BE2C (cell line): ENCODE measurements at regions not wholly inside any gene's neighbourhood (a gene's known extent, or its start where the extent isn't known, plus 50 kb on each side); places are given as distances from the start of the nearest gene placed in this dataset.
A peak's percentile ranks its signal among the peaks of the same experiment; 100 is the strongest.

ENCODE experiments used
- DNase-seq: peaks from one replicate; pipeline ENCODE4 v3.0.0-alpha.2; 2020
- H3K27me3 ChIP-seq: fragments of 250-450 bp; sonication (Bioruptor Pico); 2 replicates; pipeline ENCODE4 v1.5.1; 2020; ENCODE audit warnings: mild to moderate bottlenecking
- H3K36me3 ChIP-seq: fragments of 250-450 bp; sonication (Bioruptor Pico); 2 replicates; pipeline ENCODE4 v1.5.1; 2020; ENCODE audit warnings: mild to moderate bottlenecking
- H3K4me1 ChIP-seq: fragments of 250-450 bp; sonication (Bioruptor Pico); 2 replicates; pipeline ENCODE4 v1.5.1; 2020
- H3K4me3 ChIP-seq: 2 replicates; pipeline ENCODE4 v1.5.1; 2011; ENCODE audit warnings: low read depth, low read length
- H3K9me3 ChIP-seq: fragments of 250-450 bp; sonication (Bioruptor Pico); 2 replicates; pipeline ENCODE4 v1.5.1; 2020
- TF ChIP-seq, protein P1 (sequence below): IDR thresholded peaks from 2 replicates; pipeline ENCODE4 v1.5.1; 2012; ENCODE audit warnings: mild to moderate bottlenecking, low read depth, low read length

DNA sequence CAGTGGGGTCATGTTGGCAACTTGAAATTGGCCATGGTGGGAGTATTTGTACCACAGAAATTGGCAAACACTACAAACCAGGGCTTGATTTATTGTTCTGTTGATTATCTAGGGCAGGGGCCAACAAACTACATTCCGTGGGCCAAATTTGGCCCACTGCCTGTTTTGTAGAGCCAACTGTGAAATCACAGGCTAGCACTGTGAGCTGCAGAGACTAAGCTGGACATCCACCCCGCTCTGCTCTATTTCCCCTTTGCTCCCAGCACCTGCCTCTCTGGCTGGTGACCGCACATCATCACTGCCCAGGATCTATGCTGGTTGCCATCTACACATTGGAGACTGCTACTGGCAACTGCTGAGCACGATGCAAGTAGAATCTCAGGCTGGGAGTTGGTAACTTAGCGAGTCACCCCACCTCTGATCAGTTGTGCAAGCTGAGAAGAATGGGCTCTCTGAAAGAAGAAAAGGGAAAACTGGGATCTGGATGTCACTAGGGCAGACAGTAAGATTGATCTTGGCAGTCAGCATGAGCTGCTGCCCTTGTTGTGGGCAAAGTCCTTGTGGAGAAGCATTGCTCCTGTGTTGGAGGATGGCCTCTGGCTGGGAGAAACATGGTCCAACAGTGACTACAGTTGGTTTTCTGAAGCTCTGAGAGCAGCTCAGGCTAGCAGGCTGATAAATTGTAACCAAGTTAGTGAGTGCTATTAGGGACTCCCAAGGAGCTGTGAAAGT is 144.7 kb upstream of the RAD23B start:
- H3K4me3 ChIP-seq: no peak overlapping the region
- DNase-seq: no peak
- no peaks in the 10 kb centered on the region for H3K36me3 ChIP-seq
- TF ChIP-seq, protein P1, sequence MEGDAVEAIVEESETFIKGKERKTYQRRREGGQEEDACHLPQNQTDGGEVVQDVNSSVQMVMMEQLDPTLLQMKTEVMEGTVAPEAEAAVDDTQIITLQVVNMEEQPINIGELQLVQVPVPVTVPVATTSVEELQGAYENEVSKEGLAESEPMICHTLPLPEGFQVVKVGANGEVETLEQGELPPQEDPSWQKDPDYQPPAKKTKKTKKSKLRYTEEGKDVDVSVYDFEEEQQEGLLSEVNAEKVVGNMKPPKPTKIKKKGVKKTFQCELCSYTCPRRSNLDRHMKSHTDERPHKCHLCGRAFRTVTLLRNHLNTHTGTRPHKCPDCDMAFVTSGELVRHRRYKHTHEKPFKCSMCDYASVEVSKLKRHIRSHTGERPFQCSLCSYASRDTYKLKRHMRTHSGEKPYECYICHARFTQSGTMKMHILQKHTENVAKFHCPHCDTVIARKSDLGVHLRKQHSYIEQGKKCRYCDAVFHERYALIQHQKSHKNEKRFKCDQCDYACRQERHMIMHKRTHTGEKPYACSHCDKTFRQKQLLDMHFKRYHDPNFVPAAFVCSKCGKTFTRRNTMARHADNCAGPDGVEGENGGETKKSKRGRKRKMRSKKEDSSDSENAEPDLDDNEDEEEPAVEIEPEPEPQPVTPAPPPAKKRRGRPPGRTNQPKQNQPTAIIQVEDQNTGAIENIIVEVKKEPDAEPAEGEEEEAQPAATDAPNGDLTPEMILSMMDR: no peak
- H3K27me3 ChIP-seq: no peaks in the 10 kb centered on the region
- no peaks in the 10 kb centered on the region for H3K4me1 ChIP-seq
- H3K9me3 ChIP-seq: no peaks in the 10 kb centered on the region

DNA sequence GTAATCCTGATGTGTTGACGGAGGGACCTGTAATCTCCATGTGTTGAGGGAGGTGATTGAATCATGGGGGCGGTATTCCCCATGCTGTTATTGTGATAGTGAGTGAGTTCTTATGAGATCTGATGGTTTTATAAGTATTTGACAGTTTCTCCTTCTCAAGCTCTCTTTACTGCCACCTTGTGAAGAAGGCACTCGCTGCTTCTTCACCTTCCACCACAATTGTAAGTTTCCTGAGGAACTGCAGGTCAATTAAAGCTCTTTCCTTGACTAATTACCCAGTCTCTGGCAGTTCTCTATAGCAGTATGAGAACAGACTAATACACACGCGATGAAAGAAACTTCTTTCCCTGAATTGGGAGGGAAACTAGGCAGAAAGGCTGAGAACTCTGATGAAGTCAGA is 141.1 kb upstream of the RAD23B start:
- Histone ChIP-seq H3K4me3 (no peak overlapping the region), H3K36me3 (no peaks in the 10 kb centered on the region), H3K9me3 (no peaks in the 10 kb centered on the region), H3K27me3 (no peaks in the 10 kb centered on the region), H3K4me1 (peaks cover 12% of the 10 kb centered on the region)
- TF ChIP-seq, protein P1: peak; percentile 41
- DNase-seq: no peak

DNA sequence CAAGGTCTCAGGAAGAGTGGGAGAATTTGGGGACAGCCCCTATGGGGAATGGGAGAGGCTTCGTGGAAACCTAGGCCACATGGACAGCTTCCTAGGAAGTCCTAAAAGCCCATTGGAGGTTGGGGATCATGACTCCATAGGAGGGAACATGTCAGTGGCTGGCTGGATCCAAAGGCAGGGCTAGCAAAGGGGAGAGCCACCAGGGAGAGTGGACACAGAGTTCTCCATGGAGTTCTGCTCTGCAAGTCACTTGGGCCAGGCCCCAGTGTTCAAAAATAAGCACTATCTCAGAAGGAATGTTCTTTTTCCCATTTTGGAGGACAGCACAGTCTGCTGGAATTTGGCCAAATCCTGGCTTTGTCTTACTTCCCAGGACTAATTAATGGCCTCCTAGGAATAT is 140.6 kb upstream of the RAD23B start:
- Histone ChIP-seq H3K27me3 (no peaks in the 10 kb centered on the region), H3K36me3 (no peaks in the 10 kb centered on the region), H3K4me3 (no peak overlapping the region), H3K9me3 (no peaks in the 10 kb centered on the region), H3K4me1 (peaks cover 12% of the 10 kb centered on the region)
- DNase-seq: no peak
- TF ChIP-seq, protein P1: no peak

DNA sequence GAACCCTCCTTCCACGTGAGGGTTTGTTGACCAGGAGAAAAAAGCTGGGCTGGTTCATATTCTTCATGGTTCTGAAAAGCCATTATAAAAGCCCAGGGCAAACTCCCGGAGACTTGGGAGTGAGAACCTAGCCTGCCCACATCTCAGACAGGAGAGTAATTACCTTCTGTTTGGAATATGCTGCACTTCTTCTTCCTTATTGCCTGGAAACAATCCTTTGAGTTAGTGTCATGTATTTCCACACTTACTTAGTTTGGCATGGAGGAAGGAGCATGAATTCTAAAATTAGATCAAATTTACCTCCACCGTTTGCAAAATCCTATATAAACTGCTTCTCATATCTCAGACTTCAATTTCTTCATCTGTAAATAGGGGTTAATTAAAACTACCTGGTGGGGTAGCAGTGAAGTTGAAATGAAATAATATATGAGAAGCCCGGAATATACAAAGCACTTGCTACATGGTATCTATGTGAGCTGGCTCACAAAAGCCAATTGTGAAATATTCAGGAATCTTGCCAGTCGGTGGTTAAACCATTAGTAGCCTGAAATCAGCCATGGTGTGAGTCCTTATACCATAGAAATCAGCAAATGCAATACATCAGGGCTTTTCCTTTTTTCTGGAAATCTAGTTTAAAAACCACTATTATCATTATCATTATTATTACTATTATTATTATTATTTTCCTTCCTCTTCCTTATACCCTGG is 140.0 kb upstream of the RAD23B start:
- Histone ChIP-seq H3K9me3 (no peaks in the 10 kb centered on the region), H3K27me3 (no peaks in the 10 kb centered on the region), H3K4me1 (peaks cover 12% of the 10 kb centered on the region), H3K4me3 (no peak overlapping the region), H3K36me3 (no peaks in the 10 kb centered on the region)
- DNase-seq: no peak
- TF ChIP-seq, protein P1: no peak

DNA sequence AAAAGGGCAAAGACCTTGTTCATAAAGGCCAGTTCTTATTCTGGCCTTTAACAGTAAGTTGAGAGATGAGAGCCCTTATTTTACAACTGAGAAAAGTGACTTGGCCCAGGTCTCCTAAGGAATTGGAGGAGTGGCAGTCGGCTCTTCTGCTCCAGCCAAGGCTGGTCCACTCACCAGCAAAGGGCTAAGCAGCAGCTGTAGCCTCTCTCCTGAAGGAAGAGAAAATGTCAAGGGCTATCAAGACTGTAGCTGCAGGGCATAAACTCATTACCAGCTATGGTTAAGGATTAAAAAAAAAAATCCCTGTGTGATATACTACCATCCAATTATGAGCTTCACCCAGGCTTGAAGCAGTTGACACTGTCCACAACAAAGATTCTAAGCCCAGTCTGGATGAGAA is 138.6 kb upstream of the RAD23B start:
- TF ChIP-seq, protein P1: no peak
- no peaks in the 10 kb centered on the region for H3K27me3 ChIP-seq
- no peak for DNase-seq
- H3K4me1 ChIP-seq: peaks cover 12% of the 10 kb centered on the region
- no peak overlapping the region for H3K4me3 ChIP-seq
- H3K9me3 ChIP-seq: no peaks in the 10 kb centered on the region
- no peaks in the 10 kb centered on the region for H3K36me3 ChIP-seq

DNA sequence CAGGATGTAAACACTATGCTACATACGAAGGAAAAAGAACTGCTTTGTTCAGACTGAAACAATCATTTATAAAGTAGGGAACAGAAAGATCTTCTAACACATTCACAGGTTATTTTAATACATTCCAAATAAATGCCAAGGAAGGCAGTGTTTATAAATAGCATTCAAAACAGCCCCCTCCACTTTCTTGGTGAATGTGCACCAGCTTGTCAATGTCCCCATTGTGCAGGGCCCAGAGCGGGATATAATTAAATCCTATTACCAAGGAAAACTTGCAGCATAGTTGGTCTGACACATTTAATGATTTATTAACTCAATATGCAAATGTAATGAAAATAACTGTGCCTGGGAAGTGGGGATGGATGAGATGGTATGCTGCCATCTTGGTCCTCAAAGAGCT is 135.9 kb upstream of the RAD23B start:
- no peak for DNase-seq
- Histone ChIP-seq H3K4me3 (no peak overlapping the region), H3K36me3 (no peaks in the 10 kb centered on the region), H3K27me3 (no peaks in the 10 kb centered on the region), H3K9me3 (no peaks in the 10 kb centered on the region), H3K4me1 (peaks cover 12% of the 10 kb centered on the region)
- TF ChIP-seq, protein P1: no peak
